22Rv1 (cell line): ENCODE measurements at regions not wholly inside any gene's neighbourhood (a gene's known extent, or its start where the extent isn't known, plus 50 kb on each side); places are given as distances from the start of the nearest gene placed in this dataset.

Source experiments
- H3K27ac ChIP-seq: fragments of 450-650 bp; 2 replicates; pipeline ENCODE4 v1.5.1; 2017
- ZFX ChIP-seq: fragments of 450-650 bp; IDR thresholded peaks from 2 replicates; pipeline ENCODE4 v1.6.1; 2017; ENCODE audit warnings: antibody characterized with exemption, borderline replicate concordance
- TF ChIP-seq, protein P1 (sequence below): fragments of 450-650 bp; IDR thresholded peaks from 2 replicates; pipeline ENCODE4 v1.5.1; 2017; ENCODE audit warnings: mild to moderate bottlenecking

DNA sequence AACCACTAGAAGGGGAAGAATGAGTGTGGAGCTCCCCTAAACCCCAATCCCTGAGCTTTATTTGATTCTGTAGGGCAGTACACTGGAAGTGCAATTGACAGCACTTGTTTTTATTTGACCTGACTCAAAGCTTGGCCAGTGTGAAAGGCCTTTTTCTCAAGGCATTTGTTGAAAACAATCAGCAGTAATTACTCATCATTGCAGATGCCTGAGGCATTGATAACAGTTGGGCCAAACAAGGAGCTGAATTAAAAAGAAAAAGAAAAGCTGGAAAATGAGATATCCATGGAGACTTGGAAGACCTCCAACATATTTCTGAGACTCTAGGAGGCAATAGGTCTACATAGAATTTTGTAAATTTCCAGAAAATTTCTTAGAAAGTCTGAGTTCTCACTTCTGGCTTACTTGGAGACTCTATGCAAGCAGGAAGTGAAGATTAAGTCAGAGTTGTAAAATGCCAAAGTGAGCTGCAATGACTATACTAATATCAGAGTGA, 200.8 kb upstream of the KCNJ16 start:
- no peak for TF ChIP-seq ZFX
- TF ChIP-seq, protein P1, sequence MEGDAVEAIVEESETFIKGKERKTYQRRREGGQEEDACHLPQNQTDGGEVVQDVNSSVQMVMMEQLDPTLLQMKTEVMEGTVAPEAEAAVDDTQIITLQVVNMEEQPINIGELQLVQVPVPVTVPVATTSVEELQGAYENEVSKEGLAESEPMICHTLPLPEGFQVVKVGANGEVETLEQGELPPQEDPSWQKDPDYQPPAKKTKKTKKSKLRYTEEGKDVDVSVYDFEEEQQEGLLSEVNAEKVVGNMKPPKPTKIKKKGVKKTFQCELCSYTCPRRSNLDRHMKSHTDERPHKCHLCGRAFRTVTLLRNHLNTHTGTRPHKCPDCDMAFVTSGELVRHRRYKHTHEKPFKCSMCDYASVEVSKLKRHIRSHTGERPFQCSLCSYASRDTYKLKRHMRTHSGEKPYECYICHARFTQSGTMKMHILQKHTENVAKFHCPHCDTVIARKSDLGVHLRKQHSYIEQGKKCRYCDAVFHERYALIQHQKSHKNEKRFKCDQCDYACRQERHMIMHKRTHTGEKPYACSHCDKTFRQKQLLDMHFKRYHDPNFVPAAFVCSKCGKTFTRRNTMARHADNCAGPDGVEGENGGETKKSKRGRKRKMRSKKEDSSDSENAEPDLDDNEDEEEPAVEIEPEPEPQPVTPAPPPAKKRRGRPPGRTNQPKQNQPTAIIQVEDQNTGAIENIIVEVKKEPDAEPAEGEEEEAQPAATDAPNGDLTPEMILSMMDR: no peak
- H3K27ac ChIP-seq: no peak overlapping the region

- TF ChIP-seq, protein P1: no peak
- no peak for TF ChIP-seq ZFX
- no peak overlapping the region for H3K27ac ChIP-seq
Observed at GRCh38 chr17:69876757-69877156, 198.3 kb upstream of the KCNJ16 start.

DNA sequence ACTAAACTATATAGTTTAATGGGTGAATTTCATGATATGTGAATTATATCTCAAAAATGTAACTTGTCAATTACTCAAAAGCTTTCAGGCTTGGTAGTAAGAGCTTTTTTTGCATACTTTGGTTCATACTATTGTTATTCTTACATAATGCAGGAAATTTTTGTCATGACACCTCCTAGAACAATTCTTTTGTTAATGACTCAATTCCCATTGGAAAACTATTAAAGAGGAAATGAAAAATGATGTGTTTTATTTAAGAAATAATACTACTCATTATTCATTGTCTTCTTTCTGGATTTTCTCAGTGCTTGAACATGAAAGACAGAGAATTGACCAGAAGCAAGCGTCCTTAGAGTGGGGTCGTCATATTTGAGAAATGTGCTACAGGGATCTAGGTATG, 196.4 kb upstream of the KCNJ16 start:
- TF ChIP-seq, protein P1: no peak
- no peak for TF ChIP-seq ZFX
- H3K27ac ChIP-seq: no peak overlapping the region

DNA sequence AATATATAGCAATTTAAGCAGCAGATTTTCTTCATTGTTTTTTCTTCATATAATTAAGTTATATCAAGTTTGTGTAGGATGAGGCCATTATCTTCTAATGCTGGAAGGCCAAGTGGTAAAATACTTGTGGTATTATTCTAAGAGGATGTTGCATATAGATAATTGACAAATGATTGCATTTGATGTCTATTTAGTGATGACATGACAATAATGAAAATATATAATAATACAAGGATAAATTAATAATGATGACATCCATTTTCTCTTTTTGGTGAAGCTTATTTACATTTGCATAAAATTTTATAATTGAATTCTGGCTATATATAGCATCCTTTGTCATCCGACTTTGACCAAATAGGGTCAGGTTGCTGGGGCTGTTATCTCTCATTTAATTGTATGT, 195.4 kb upstream of the KCNJ16 start:
- H3K27ac ChIP-seq: no peak overlapping the region
- TF ChIP-seq ZFX: no peak
- TF ChIP-seq, protein P1: no peak

DNA sequence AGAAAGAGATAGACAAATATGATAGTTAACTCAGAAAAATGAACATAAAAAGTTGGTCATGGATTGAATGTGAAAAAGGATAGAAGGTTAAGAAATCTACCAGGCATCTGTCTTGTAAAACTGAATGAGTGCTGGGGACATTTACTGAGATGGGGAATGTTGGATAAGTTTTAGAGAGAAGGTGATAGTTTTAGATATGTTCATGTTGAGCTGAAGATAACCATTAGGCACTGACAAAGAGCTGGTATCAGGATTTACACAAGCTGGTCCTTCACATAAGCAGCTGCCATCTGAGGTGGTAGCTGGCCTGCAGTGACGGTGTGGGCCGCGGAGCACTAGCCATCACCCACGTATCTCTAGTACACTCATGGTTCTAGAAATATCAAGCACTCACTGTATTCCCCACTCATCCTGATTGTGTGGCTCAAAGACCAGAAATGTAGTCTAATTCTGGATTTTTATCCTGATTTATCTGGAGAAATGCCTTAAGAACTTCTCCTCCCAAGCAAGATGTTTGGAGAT, 194.4 kb upstream of the KCNJ16 start:
- no peak overlapping the region for H3K27ac ChIP-seq
- TF ChIP-seq, protein P1: no peak
- TF ChIP-seq ZFX: no peak

DNA sequence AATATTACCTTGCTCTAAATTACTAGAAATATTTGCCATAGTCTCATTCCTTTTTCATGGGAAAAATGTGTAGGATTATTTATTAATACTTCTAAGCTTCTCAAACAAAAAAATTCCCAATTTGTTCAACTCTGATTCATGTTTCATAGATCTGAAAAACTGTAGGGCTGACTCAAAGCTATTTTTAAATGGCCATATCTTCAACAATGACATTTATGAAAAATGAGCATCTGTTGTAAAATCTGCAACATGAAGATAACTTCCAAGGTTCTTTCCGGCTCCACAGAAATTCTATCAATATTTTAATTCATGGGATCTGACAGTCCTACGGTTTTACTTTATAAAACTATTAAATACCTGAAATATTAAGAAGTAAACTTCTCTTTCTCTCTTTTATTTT, 192.7 kb upstream of the KCNJ16 start:
- TF ChIP-seq, protein P1: no peak
- TF ChIP-seq ZFX: no peak
- H3K27ac ChIP-seq: no peak overlapping the region

- no peak for TF ChIP-seq ZFX
- TF ChIP-seq, protein P1: no peak
- H3K27ac ChIP-seq: no peak overlapping the region
Observed at GRCh38 chr17:69883120-69883519, 191.9 kb upstream of the KCNJ16 start.
